CD4-positive, alpha-beta T cell treated with Interleukin-12 subunit alpha and Interleukin-12 subunit beta, for 1 hour (primary cell): ENCODE measurements at regions not wholly inside any gene's neighbourhood (a gene's known extent, or its start where the extent isn't known, plus 50 kb on each side); places are given as distances from the start of the nearest gene placed in this dataset.
"Not testable (repeated sequence)": the region's sequence is repeated elsewhere in the genome, so short reads cannot be mapped to it uniquely, and the experiment has no call there.

Source experiments
- DNase-seq: peaks from one replicate; pipeline ENCODE4 v3.0.0-alpha.2; 2020

DNA sequence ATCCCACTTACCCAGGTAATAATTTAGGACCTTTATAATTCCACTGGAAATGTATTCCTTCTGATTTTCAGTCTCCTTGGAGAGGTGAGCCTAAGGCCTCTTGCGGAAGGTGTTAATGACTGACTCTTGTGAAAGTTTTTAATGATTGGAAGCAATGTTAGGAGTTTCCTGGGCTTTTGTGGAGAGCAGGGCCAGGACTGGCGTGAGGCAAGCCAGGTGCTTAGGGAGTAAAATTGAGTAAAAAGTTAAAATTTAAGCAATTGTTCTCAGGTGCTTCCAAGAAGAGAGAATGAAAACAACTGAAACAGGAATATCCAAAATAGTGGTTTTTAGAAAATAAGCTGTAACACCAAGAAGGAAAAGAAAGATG, 130.6 kb upstream of the TGFBR2 start:
- no peak for DNase-seq

DNA sequence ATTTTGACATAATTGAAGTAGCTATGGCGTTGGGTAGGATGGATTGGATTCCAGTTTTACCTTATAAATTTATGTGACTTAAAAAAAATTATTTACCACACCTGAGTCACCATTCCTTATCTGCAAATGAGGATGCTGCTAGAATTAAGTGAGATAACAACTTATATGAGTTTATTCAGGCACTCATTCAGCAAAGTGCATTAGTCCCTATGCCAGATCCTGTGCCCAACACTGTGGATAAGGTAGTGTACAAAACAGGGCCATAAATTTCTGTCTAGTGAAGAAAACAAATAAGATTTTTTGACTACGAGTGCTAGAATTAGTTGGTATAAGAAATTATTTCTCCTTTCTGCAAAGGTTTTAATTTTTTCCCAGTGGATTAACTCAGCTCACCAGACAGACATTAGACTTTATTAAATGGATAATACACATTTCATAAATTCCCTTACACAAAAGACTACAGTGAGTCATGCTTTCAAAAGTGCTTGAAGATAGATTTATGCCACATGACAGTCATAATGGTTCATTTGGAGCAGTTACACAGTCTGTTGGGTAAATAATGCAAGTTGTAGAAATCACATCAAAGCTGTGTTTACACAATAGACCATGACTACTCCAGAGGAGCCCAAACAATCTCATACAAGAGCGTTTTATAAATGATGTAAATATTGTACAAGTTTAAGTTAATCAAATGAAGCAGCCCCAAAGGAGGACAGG, 129.9 kb upstream of the TGFBR2 start:
- DNase-seq = no peak

DNA sequence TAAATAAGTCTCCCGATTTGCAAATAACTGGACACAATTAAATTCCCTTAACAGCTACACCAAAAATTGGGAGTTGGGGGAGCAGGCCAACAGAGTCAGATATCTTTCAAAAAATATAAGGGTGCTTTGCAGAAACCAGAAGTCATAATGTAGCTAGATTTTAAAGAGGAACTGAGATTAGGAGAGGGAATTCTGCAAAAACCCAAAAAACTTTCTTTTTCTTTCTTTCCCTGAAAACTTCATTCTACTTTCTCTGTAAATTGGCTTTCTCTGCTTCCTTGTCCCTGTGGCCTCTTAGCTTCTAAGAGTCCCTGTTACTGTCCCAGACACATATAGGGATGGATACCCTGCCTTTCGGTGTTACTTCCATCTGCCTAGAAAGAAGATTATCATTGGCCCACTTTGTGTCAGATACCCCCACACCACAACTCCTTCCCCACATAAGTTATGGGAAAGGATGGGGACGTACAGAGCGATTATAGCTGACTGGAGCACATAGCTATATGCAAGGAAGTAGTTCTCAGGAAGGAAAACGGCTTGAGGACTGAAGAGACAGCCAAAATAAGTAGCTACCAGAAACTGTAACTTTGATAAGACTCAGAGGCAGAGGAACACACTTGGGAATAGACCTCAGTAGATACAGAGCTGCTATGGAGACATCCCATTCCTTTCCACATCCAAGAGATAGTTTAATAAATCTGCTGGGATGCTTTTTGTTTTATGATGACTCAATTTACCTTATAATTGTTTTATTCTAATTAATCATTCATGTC, 129.1 kb upstream of the TGFBR2 start:
- DNase-seq = no peak

DNA sequence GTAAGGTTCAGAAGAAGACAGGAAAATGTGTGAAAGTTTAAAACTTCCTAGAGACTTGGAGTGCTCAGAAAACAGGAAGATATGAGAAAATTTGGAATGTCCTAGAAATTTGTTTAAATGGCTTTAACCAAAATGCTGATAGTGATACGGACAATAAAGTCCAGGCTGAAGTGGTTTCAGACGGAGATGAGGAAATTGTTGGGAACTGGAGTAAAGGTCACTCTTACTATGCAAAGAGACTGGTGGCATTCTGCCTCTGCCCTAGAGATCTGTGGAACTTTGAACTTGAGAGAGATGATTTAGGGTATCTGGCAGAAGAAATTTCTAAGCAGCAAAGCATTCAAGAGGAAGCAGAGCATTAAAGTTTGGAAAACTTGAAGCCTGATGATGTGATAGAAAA, 126.7 kb upstream of the TGFBR2 start:
- not testable (repeated sequence) for DNase-seq

DNA sequence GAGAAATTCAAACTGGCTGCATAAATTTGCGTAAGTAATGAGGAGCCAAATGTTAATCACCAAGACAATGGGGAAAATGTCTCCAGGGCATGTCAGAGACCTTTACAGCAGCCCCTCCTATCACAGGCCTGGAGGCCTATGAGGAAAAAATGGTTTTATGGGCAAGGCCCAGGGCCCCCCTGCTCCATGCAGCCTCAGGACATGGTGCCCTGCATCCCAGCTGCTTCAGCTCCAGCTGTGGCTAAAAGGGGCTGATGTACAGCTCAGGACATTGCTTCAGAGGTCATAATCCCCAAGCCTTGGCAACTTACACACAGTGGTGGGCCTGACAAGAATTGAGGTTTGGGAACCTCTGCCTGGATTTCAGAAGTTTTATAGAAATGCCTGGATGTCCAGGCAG, 126.2 kb upstream of the TGFBR2 start:
- DNase-seq = not testable (repeated sequence)

DNA sequence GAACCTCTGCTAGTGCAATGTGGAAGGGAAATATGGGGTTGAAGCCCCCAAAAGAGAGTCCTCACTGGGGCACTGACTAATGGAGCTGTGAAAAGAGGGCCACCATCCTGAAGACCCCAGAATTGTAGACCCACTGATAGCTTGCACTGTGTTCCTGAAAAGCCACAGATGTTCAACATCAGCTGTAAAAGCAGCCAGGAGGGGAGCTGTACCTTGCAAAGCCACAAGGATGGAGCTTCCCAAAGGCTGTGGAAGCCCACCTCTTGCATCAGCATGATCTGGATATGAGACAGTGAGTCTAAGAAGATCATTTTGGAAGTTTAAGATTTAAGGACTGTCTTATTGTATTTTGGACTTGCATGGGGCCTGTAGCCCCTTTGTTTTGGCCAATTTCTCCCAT, 125.8 kb upstream of the TGFBR2 start:
- no peak for DNase-seq

DNA sequence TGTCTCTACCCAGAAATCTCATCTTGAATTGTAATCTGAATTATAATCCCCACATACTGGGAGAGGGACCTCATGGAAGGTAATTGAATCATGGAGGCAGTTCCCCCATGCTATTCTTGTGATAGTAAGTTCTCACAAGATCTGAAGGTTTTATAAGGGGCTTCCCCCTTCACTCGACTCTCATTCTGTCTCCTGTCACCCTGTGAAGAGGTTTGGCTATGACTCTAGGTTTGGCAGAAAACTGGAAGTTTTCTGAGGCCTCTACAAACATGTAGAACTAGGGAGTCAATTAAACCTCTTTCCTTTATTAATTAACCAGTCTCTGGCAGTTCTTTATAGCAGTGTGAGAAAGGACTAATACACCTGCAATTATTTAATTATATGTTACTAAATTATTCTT, 125.2 kb upstream of the TGFBR2 start:
- no peak for DNase-seq

DNA sequence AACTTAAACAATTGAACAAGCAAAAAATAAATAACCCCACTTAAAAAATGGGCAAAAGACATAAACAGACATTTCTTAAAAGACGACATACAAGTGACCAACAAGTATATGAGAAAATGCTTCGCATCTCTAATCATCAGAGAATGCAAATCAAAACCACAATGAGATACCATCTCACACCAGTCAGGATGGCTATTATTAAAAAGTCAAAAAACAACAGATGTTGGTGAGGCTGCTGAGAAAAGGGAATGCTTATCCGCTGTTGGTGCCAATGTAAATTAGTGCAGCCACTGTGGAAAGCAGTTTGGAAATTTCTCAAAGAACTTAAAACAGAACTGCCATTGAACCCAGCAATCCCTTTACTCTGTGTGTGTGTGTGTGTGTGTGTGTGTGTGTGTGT, 122.2 kb upstream of the TGFBR2 start:
- DNase-seq = not testable (repeated sequence)

DNA sequence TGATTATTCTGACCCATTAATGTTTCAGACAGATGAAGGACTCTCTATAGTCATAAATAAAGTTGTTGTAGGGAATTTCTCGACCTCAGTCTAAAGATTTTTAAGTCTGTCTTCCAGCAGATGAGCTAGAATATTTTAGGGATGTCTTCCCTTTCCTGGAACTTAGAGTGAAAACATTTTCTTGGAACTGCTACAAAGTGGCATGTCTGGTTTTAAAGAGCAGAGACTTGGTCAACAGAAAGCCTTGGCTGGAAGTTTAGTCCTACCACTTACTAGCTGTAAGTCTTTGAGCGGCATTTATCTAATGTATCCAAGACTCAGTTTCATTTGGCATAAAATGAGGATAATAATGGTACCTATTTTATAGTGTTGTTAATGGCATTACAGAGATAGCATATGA, 120.0 kb upstream of the TGFBR2 start:
- no peak for DNase-seq

DNA sequence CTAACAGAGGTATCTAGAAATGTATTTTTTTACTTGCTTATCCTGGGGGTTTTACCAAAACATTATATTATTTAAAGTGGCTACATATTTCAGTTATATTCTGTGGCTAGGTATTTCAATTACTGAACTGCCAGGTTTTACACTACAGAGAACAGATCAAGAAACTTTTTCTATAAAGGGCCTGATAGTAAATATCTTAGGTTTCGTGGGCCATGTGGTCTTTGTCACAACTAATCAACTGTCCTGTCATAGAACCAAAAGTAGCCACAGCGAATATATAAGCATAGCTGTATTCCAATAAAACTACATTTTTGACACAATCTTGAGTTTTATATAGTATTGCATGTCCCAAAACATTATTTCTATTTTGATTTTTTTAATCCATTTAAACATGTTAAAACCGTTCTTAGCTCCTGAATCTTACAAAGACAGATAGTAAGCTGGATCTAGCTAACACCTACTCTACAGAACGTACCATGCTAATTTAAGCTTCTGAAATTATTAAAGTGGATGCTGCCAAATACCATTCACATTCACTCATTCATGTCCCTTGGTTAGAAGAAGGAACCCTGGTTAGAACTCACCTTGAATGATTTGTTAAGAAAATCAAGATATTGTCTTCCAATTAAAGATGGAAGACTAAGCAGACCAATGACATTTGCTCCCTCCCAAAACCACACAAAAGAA, 118.2 kb upstream of the TGFBR2 start:
- DNase-seq = no peak

DNA sequence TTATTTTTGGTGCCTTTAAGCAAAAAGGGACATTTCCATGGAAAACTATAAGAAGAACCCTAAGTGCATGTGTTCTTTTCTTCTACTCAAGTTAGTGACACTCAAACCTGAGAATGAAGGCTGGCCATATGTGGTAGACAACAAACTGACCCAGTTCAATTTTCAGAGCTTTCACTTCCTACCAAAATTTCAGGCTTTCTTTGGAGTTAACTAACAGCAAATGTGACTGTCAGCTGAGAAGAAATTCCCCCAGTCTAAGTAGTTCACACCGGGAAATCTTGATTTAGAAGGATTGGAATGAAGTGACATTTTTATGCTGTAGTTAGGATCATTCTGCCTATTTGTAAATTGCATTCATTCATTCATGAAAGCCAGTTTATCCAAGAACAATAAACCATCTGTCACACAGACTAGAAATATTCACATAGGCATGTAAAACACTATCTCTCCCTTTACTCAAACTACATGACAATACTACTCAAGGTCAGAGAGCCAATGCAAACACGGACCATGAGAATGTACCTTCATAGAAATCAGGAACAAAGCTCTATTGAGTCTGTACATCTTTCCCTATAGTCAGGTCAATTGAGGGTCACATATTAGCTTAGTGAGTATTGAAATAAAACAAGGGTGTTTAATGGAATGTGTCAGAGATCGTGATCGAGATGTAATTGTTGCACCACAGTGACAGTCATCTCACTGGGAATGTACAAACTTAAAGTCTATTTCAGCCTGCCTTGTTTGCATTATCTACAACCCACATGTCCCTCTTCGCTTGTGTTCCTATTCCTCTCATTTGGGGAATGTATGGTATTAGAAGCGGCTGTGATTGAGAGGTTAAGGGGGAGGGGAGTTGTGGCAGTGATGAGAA, 113.8 kb upstream of the TGFBR2 start:
- DNase-seq = no peak

DNA sequence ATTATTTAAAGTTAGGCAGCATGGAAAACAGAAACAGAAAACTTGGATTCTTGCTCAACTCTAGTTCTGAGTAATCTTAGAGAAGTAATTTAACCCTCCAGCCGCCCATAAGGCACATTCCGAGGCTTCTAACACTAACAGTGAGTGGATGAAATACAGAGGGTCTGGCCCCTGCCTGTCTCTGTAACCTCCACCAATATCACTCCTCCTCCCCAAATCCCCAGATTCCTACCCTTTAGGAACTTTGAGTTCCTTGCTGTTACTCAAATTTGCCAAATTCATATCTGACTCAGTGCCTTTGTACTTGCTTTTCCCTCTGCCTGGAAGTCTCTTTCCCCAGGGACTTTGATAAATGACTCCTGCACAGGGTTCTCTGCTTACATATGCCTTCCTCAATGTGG, 112.5 kb upstream of the TGFBR2 start:
- DNase-seq = no peak

DNA sequence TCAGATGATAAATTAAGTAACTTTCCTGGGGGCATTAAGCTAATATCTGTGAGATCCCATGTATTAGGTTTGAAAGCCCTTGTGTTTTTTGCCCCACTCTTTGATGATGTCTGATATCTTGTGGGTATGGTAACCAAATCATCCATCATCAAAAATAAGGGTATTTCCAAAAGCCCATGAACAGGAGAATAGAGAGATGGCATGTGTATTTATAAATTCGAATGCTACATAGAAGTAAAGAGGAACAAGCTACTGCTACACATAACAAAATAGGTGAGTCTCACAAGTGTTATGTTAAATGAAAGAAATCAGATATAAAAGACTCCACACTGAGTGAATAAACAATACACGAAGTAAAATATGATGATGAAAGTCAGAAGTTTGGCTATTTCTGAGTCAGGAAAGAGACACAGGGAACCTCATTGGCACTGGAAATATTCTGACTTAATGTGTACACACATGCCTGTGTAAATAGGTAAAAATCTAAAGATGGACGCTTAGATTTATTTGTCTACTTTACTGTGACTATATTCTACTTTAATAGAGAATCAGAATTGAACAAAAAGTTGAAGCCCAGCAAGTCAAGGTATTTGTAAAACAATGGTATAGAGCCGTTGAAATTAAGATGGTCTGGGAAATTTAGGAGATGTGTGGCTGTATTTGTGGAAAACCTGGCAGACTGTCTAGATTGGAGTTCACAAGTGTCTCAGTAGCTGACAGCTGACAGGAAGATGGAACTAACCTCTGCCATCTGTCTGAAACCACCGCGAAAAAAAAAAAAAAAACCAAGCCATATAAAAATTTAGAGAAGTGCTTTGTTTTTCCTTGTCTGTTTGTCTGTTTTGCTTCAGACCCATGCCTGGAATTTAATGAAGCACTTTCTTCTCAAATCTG, 111.0 kb upstream of the TGFBR2 start:
- DNase-seq = no peak

DNA sequence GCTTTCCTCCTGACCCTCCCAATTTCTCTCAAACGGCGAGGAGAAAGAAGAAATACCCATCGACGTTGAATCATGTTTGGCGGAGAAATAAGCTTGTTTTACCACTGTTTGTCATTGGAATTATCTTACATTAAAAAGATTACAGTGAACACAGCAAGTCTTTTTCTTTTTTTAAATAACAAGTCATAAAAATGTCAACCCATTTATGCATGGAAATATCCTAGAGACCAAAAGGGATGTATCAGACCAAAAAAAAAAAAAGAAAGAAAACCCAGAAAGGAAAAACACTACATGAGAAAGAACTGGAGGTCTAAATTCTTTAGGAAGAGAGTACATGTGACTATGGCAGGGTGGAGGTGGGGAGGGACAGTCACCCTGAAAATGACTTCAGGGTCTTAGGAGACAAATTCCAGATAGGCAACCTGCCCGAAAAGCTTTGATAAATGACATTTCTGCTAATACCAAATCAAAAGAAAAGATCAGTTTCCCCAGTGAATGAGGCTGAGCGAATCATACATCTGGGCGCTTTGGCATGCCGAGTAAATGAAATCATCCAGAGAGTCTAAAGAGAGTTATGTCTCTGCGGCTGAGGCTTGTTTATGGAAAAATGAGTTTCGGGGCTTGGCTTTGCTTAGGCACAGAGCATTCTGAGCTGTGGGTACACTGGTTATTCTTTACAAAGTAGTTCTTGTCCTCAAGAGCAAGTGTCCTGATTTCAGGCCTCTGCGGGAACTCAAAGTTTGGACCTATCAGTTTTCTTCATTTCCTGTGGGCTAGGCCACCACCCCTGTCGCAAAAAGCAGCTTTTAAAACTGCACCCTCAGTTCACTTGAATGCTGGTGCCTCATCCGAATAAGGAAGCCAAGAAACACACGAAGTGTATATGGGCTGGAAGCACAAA, 110.1 kb upstream of the TGFBR2 start:
- no peak for DNase-seq

DNA sequence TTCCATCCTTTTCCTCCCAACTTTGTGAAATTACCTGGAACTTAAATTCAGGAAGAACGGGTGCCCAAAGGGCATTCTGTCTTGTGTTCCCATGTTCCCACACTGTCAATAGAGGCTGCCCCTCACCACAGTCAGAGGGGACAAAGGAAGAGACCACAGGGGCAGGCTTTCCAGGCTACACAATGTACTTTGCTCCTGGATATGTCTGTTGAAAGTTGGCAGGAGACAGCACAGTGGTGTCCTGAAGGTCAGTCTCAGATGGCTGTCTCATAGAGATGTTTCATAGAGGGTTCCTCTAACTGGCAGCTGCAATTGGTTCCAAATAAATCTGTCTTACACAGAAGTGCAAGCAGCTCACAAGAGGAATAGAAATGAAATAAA, 107.8 kb upstream of the TGFBR2 start:
- DNase-seq = no peak

DNA sequence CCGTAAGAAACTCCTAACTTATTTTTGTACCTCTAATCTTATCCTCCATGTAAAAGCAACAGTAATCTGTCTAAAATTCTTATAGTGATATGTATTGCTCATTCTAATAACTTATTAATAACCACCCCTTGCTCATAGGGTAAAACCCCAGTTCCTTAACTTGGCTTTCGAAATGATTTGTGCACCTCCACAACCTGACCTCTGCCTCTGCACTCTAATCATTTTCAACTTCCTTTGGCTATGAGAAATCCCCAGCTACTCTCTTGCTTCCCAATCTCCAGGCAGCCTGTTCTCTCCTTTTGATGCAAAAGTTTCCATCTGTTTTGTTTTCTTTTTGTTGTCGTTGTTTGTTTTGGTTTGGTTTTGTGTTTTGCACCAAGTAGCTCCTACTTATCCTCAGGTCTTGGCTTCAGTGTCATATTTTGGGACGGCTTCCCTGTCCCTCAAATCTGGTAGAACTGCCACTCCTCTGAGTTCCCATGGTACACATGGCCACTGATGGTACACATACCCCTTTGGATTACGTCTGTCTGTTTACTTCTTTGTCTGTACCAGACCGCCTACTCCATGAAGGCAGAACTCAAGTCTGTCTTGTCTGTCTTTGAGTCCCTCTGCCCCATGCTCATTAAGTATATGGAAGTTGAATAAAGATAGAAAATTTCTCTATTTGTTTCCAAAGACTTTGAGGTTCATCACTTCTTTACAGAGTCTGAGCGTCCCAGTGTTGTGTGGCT, 105.6 kb upstream of the TGFBR2 start:
- DNase-seq = no peak

DNA sequence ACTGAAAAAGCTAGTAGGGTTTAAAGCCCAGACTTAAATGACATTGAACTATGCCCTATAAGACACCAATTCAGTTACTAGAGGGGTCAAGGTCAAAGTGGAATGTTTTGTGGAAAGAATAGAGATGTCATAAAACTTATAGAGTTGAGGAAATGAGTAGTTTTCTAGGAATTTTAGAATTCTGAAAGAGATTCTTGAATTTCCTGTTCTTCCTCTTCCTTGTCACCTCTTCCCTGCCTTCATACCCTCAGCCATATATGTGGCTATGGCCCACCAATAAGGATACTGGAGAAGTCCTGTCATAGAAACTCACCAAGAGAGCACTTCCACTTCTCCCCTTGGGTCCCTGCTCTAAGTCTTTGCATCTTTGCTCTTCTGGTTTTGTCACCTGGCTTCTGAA, 104.9 kb upstream of the TGFBR2 start:
- no peak for DNase-seq

DNA sequence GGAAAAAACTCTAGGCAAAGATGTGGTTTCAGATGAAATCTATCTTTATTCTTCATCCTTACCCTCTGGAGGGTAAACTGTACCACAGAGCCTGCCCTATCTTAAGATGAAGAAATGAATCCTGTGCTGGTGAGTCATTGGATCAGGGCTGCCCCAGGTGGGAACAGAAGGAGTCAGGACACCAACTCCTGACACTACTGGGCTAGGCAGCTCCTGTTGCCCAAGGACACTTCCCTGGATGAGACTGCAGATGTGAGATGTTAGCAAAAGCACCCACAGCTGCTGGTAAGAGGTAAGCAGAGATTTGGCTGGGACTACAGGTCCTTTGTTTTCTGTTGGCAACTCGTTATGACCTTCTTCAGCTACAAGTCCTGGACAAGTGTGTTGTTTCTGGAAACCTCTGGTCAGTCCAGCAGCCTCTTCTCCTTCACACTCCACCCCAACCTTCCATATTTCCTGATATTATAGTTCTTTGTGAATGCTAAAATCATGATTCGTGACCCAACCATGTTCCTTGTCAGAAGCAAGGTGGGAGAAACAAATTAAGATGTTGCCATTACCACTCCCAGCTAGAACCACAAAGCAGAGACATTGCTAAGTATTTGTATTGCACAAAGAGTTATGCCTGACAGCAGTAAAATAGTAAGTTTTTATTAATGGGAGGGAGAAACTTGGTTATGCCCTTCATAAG, 104.2 kb upstream of the TGFBR2 start:
- DNase-seq = no peak

DNA sequence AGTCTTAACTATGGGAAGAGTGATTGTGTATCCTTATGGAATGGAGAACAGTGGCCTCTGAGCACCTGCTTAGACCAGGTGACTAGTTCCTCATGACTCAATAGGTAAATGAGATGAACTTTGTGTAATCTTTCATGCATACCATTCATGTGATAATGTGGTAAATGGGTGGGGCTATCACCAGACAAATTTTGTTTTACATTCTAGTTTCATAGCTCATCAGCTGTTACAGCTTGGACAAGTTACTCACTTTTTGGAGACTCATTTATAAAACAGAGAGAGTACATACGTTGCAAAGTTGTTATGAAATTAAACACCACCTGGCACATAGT, 103.7 kb upstream of the TGFBR2 start:
- DNase-seq = no peak

DNA sequence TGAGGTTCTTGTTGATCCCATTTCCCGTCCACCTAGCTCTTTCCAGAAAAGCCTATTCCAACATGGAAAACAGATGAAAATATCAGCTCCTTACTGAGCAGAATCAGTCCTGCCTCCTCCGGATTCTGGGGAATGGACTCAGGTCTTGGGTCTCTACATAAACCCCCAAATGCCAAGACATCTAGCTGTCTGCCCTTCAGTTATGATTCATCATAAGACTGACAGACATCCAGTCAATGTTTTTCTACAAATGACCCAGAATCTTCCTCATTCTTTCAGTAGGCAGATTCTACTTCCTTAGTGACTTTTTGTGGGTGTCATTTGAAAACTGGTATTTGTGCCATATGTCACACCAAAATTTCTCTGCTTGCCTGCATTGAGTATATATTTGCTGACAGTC, 103.0 kb upstream of the TGFBR2 start:
- DNase-seq = no peak
